Ishikawa (cell line): ENCODE measurements at regions not wholly inside any gene's neighbourhood (a gene's known extent, or its start where the extent isn't known, plus 50 kb on each side); places are given as distances from the start of the nearest gene placed in this dataset.

ENCODE experiments used
- EGR1 ChIP-seq: IDR thresholded peaks from 2 replicates; pipeline ENCODE4 v1.6.1; 2012
- EP300 ChIP-seq: IDR thresholded peaks from 2 replicates; pipeline ENCODE4 v1.6.1; 2012; ENCODE audit warnings: borderline replicate concordance
- FOXM1 ChIP-seq: IDR thresholded peaks from 2 replicates; pipeline ENCODE4 v1.6.1; 2012; ENCODE audit warnings: low read depth, borderline replicate concordance
- RAD21 ChIP-seq: IDR thresholded peaks from 2 replicates; pipeline ENCODE4 v1.6.1; 2012; ENCODE audit warnings: low read depth
- TAF1 ChIP-seq: IDR thresholded peaks from 2 replicates; pipeline ENCODE4 v1.6.1; 2012; ENCODE audit warnings: low read depth, mild to moderate bottlenecking
- TF ChIP-seq, protein P1 (sequence below): IDR thresholded peaks from 2 replicates; pipeline ENCODE4 v1.6.1; 2012; ENCODE audit warnings: low read depth, mild to moderate bottlenecking
- TF ChIP-seq, protein P2 (sequence below): IDR thresholded peaks from 2 replicates; pipeline ENCODE4 v1.6.1; 2012

GRCh38 chr7:110448918-110449317 lies 642.0 kb upstream of the LRRN3 start:
- TF ChIP-seq, protein P1, sequence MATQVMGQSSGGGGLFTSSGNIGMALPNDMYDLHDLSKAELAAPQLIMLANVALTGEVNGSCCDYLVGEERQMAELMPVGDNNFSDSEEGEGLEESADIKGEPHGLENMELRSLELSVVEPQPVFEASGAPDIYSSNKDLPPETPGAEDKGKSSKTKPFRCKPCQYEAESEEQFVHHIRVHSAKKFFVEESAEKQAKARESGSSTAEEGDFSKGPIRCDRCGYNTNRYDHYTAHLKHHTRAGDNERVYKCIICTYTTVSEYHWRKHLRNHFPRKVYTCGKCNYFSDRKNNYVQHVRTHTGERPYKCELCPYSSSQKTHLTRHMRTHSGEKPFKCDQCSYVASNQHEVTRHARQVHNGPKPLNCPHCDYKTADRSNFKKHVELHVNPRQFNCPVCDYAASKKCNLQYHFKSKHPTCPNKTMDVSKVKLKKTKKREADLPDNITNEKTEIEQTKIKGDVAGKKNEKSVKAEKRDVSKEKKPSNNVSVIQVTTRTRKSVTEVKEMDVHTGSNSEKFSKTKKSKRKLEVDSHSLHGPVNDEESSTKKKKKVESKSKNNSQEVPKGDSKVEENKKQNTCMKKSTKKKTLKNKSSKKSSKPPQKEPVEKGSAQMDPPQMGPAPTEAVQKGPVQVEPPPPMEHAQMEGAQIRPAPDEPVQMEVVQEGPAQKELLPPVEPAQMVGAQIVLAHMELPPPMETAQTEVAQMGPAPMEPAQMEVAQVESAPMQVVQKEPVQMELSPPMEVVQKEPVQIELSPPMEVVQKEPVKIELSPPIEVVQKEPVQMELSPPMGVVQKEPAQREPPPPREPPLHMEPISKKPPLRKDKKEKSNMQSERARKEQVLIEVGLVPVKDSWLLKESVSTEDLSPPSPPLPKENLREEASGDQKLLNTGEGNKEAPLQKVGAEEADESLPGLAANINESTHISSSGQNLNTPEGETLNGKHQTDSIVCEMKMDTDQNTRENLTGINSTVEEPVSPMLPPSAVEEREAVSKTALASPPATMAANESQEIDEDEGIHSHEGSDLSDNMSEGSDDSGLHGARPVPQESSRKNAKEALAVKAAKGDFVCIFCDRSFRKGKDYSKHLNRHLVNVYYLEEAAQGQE, result no peak
- TF ChIP-seq EP300, result no peak
- TF ChIP-seq RAD21, result no peak
- TF ChIP-seq, protein P2, sequence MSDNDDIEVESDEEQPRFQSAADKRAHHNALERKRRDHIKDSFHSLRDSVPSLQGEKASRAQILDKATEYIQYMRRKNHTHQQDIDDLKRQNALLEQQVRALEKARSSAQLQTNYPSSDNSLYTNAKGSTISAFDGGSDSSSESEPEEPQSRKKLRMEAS, result no peak
- no peak for TF ChIP-seq EGR1
- TF ChIP-seq FOXM1, result no peak
- no peak for TF ChIP-seq TAF1
